ENCODE measurements at regions not wholly inside any gene's neighbourhood (a gene's known extent, or its start where the extent isn't known, plus 50 kb on each side); places are given as distances from the start of the nearest gene placed in this dataset.
"Not testable (repeated sequence)": the region's sequence is repeated elsewhere in the genome, so short reads cannot be mapped to it uniquely, and the experiment has no call there.

DNA sequence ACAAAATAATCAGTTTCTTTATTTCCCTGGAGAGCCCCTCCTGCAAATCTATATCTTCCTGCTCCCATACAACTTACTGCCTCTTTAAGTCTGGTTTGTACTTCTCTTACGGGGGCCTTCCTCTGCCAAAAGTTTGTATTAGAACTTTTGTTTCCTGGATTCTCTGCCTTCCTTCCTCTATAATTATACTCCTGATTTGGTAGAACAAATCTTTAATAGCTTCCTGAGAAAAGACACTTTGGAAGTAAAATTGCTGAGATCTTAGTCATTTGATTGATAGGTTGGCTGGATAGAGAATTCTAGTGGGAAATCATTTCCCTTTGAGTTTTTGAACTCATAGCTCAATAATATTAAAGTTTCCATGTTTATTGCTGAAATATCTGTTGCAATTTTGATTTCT is 499.2 kb downstream of the RAB38 start:
- DNase-seq (ENCODE audit: low read depth in 2 of 3, low spot score in 2 of 3): no peak

GRCh38 chr11:87666730-87667129 is 508.5 kb downstream of the RAB38 start:
- DNase-seq (ENCODE audit: low read depth in 2 of 3, low spot score in 2 of 3): no peak

- no peak for DNase-seq (ENCODE audit: low read depth in 2 of 3, low spot score in 2 of 3)
Observed at GRCh38 chr11:87662287-87662686, 513.0 kb downstream of the RAB38 start.

DNA sequence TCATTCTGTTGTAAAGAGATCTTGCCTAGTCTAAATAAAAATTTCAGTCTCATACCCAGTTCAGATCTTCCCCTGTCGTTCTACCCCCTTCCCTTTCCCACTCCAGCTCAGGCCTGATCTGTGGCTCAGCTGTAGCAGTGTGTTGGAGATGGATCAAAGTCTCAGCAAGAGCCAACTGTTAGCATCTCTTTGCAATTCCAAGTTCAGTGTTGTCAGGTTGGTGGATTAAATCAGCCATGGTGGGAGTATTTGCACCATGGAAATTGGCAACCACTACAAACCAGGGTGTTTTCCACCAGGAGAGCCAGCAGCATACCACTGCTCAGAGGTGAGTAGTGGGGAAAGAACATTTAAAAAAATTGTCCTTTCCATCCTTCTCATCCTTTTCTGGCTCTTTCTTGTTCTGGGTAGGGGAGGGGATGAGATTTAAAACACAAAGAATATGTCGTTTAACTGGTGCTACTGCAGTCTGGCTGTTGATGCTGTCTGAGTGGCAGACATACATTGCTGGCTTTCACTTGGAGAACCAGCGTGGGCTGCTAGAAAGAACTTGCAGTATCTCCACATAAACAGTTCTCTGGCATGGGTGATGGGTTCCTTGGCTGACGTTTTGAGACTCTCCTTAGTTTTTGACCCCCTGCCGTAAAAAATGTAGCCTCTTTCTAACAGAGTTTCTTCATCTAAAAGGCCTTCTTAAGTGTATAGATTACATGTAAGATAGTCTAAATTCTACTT is 514.1 kb downstream of the RAB38 start:
- DNase-seq (ENCODE audit: low read depth in 2 of 3, low spot score in 2 of 3): no peak

- no peak for DNase-seq (ENCODE audit: low read depth in 2 of 3, low spot score in 2 of 3)
Observed at GRCh38 chr11:87659807-87660206, 515.4 kb downstream of the RAB38 start.

DNA sequence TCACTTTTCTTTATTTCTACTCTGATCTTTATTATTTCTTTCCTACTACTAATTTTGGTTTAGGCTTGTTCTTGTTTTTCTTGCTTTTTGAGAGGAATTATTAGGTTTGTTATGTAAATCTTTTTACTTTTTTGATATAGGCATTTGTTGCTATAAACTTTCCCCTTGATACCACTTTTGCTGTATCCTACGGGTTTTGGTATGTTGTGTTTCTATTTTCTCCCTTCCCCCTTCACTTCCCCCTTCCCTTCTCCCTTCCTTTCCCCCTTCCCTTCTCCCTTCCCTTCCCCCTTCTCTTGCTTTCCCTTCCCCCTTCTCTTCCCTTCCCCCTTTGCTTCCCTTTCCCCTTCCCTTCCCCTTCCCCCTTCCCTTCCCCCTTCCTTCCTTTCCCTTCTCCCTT is 529.6 kb downstream of the RAB38 start:
- DNase-seq (ENCODE audit: low read depth in 2 of 3, low spot score in 2 of 3): no peak

DNA sequence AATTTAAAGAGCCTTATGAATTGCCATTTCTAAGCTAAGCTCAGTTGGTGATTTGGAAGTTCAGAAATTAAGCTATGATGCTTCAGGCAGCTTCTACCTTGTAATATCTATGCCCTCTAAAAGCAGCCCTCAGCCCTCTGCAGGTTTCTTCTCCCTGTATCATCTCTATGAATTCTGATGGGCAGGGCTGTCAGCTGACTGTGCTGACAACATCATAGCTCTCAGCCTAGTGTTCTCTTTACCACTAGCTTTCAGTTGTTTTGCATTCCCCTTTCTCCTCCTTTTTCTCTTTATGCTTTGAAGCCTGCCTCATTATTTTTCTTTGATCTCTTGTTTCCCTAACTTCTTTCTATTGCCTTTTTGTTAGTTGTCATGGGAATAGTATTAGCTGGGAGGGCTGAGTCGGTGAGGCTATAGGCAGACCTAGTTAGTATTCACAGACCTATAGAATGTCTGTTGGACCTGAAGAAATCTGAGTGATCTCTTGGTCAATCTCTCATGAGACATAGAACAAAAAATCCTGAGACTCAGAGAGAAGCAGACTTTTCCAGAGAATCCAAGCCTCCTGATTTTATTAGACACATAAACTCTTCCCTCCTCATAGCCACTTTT is 535.4 kb downstream of the RAB38 start:
- DNase-seq (ENCODE audit: low read depth in 2 of 3, low spot score in 2 of 3): no peak

DNA sequence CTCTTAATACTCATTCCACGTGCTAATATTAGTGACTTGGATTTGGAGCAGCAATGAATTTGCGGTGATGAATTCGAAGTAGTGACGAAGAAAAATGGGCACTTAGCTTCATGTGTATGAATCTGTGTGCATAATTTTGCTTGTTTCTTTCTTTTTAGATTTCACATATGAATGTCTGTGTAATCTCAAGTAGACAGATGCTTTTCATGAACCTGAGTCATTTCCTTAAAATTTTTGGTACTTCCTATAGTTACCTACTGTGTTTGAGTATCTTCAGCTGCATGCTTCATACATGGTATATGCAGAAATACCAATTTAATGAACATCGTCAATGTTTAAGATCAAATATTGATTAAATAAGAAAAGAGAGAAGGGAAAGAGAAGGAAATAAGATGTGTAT is 540.2 kb downstream of the RAB38 start:
- peak in 2 of 3 donors; percentile 17 to 59 for DNase-seq (ENCODE audit: low read depth in 2 of 3, low spot score in 2 of 3)

- DNase-seq (ENCODE audit: low read depth in 2 of 3, low spot score in 2 of 3): no peak
Observed at GRCh38 chr11:87634331-87634730, 540.9 kb downstream of the RAB38 start.

DNA sequence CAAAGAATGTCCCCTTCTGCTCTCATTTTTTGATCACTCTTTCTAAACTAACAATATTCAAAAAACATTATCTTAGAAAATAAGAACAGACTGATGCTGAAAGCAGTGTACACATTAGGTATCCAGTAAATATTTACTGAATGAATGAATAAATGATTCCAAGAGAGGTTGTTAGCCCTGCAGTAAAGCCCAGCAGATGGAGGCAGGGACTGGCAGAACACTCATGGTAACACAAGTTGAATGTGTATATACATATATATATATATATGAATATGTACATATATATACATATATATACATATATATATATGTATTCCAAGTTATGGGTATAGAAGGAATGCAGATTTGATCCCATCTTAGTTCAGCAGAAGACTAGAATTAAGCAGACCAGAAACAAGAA is 546.3 kb downstream of the RAB38 start:
- DNase-seq (ENCODE audit: low read depth in 2 of 3, low spot score in 2 of 3): no peak

DNA sequence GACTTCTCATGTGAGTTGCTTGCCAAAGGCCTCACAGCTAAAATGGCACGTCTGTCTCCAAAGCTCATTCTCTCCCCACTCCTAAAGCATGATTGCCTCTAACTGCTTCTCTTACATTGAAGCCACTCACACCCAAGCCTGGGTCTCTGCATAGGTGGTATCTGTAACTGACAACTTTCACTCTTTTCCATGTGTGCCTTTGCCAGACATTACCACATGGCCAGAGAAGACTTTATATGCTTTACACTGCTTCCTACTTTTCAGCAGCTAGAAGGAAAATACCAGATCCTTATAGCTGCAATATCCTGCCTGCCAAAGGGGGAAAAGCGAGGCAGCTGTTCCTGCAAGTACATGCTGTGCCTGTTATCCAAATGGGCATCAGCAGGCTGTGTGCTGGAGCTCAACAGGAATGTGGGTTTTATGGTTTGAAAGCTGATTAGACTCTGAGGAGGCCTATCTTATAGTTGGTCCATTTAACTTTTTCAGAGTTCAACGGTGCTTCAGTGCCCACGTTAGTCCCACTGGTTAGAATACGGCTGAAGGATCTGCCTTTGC is 547.1 kb downstream of the RAB38 start:
- DNase-seq (ENCODE audit: low read depth in 2 of 3, low spot score in 2 of 3): no peak

GRCh38 chr11:87623531-87624365 is 551.5 kb downstream of the RAB38 start:
- DNase-seq (ENCODE audit: low read depth in 2 of 3, low spot score in 2 of 3): not testable (repeated sequence)

DNA sequence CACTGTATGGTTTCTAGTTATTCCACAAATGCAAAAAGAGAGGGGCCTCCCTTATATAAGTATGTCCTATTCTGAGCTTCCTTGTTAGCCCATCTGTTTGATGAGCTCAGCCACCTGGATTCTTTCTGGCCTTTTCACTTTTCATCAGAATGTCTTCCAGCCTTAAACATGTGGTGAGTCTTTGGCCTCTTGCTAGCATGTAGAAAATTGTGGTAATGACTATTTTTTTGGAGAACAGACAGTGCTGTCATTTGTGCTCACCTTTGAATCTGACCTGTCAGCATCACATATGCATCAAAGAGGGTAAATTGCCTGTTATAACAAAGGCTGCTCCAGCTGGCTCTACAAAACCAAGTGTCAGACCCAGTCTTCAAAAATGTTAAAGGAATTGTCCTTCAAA is 558.7 kb downstream of the RAB38 start:
- DNase-seq (ENCODE audit: low read depth in 2 of 3, low spot score in 2 of 3): no peak

GRCh38 chr11:87604350-87604749 is 566.6 kb downstream of the TMEM135 start:
- DNase-seq (ENCODE audit: low read depth in 2 of 3, low spot score in 2 of 3): no peak

GRCh38 chr11:87603887-87604286 is 566.2 kb downstream of the TMEM135 start:
- DNase-seq (ENCODE audit: low read depth in 2 of 3, low spot score in 2 of 3): no peak

- no peak for DNase-seq (ENCODE audit: low read depth in 2 of 3, low spot score in 2 of 3)
Observed at GRCh38 chr11:87602776-87603175, 565.0 kb downstream of the TMEM135 start.

DNA sequence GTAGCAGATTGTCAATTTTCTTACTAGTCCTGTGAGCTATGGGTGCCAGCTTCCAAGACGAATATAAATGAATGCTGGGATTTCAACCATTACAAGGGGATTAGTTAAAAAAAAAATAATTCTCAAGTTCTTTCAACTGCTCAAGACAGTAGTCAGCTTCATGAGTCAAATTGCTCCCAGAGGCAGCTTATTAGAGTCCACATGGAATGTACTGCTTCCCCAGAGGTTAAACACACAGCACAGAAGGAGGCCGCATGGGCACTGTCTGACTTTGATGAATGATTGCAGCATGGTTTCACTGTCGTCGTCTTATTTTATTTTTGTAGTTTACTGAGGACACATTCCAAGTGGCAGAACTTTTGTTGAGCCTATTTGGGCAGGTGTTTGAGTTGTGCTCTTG is 563.2 kb downstream of the TMEM135 start:
- no peak for DNase-seq (ENCODE audit: low read depth in 2 of 3, low spot score in 2 of 3)

- no peak for DNase-seq (ENCODE audit: low read depth in 2 of 3, low spot score in 2 of 3)
Observed at GRCh38 chr11:87597725-87598124, 560.0 kb downstream of the TMEM135 start.

DNA sequence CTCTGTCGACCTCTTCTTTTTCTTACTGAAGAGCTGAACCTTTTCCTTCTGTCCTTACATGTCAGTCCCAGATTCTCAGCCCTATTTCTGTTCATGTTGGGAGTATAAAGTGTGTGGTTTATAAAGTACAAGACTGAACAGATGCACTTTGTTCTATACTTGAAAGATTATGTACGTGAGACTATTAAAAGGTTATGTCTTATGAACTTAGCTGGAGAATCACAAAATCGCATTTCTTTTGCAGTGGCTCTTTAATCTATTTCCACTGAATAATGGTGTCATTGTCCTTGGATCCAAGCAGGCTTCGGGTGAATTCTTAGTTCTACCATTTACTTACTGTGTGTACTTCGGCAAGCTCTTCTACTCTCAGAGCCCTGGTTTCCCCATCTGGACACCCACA is 558.4 kb downstream of the TMEM135 start:
- no peak for DNase-seq (ENCODE audit: low read depth in 2 of 3, low spot score in 2 of 3)

DNA sequence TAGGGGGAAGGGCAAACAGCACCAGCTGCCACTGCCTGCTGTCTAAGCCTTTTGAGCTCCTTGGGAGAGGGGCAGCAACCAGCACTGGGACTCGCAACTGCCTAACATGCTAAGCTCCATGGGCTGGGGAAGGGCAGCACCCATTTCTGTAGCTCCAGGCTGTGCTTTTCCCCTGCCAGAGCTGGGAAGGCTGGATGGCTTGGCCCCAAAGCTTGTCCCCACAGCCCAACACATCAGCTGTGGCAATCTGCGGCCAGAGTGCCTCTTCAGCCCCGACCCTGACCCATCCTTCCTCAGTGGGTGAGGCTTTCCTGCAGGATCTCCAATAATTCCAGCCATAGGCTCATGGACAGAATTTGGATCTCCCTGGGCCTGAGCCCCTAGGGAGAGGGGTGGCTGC is 551.3 kb downstream of the TMEM135 start:
- no peak for DNase-seq (ENCODE audit: low read depth in 2 of 3, low spot score in 2 of 3)

GRCh38 chr11:87585613-87586012 is 547.9 kb downstream of the TMEM135 start:
- not testable (repeated sequence) for DNase-seq (ENCODE audit: low read depth in 2 of 3, low spot score in 2 of 3)
